ENCODE measurements at regions not wholly inside any gene's neighbourhood (a gene's known extent, or its start where the extent isn't known, plus 50 kb on each side); places are given as distances from the start of the nearest gene placed in this dataset.

- TF ChIP-seq CTCF (IDR thresholded peaks at IDR 0.05; ENCODE audit: low read length) (no peak), EZH2 (IDR thresholded peaks at IDR 0.05; ENCODE audit: borderline replicate concordance, low read length) (no peak)
Measured at GRCh38 chr7:10211016-10211415, 762.7 kb upstream of the PHF14 start.

All from OCI-LY1 (cell line).